ENCODE measurements at regions not wholly inside any gene's neighbourhood (a gene's known extent, or its start where the extent isn't known, plus 50 kb on each side); places are given as distances from the start of the nearest gene placed in this dataset.

- TF ChIP-seq POLR2A (IDR thresholded peaks at IDR 0.05) (no peak), CTCF (IDR thresholded peaks at IDR 0.05) (no peak)
These were observed 49.9 kb upstream of the CCDC91 start for GRCh38 chr12:28140404-28140803.

Measured in tibial nerve (tissue), 3 donors.